BJ (cell line): ENCODE measurements at regions not wholly inside any gene's neighbourhood (a gene's known extent, or its start where the extent isn't known, plus 50 kb on each side); places are given as distances from the start of the nearest gene placed in this dataset.

Source experiments
- CTCF ChIA-PET: fragments of 350-600 bp; formaldehyde crosslinking; extraction: SDS; loops from one replicate; lab custom pipeline; 2021; ENCODE audit warnings: antibody characterized with exemption, inconsistent platforms; lab: Yijun Ruan, JAX
- POLR2A ChIA-PET: fragments of 300-600 bp; sonication (Branson Sonifier 250); formaldehyde crosslinking; extraction: SDS; loops from one replicate; lab custom pipeline; 2021; ENCODE audit warnings: antibody characterized with exemption; lab: Charles Lee
- DNase-seq: peaks from one replicate; pipeline ENCODE4 v3.0.0-alpha.2; 2011; ENCODE audit warnings: low read depth
- H3K27me3 ChIP-seq: 2 replicates; pipeline ENCODE4 v1.6.0; 2011; ENCODE audit warnings: low read length; ENCODE audit not compliant: control insufficient read depth, insufficient read depth
- H3K36me3 ChIP-seq: 2 replicates; pipeline ENCODE4 v1.5.1; 2011; ENCODE audit warnings: low read length; ENCODE audit not compliant: control insufficient read depth, insufficient read depth
- H3K4me3 ChIP-seq: 2 replicates; pipeline ENCODE4 v1.5.1; 2011; ENCODE audit warnings: low read depth, mild to moderate bottlenecking, control low read depth, low read length
- TF ChIP-seq, protein P1 (sequence below): IDR thresholded peaks from 2 replicates; pipeline ENCODE4 v1.5.1; 2011; ENCODE audit warnings: low read depth, mild to moderate bottlenecking, control low read depth, inconsistent platforms, low read length, moderate library complexity; ENCODE audit not compliant: insufficient read depth

- no peak overlapping the region for H3K4me3 ChIP-seq
- 0 out of 2 replicates have a peak, but pooled peaks cover 1% of the 10 kb centered on the region for H3K27me3 ChIP-seq
- no peak for DNase-seq
- ChIA-PET CTCF (no interaction called here), POLR2A (no interaction called here)
- TF ChIP-seq, protein P1, sequence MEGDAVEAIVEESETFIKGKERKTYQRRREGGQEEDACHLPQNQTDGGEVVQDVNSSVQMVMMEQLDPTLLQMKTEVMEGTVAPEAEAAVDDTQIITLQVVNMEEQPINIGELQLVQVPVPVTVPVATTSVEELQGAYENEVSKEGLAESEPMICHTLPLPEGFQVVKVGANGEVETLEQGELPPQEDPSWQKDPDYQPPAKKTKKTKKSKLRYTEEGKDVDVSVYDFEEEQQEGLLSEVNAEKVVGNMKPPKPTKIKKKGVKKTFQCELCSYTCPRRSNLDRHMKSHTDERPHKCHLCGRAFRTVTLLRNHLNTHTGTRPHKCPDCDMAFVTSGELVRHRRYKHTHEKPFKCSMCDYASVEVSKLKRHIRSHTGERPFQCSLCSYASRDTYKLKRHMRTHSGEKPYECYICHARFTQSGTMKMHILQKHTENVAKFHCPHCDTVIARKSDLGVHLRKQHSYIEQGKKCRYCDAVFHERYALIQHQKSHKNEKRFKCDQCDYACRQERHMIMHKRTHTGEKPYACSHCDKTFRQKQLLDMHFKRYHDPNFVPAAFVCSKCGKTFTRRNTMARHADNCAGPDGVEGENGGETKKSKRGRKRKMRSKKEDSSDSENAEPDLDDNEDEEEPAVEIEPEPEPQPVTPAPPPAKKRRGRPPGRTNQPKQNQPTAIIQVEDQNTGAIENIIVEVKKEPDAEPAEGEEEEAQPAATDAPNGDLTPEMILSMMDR: no peak
- H3K36me3 ChIP-seq: no peaks in the 10 kb centered on the region
These were observed 221.8 kb upstream of the PLXNA2 start for GRCh38 chr1:208465786-208466590.

- TF ChIP-seq, protein P1: no peak
- ChIA-PET POLR2A (no interaction called here), CTCF (interaction anchor here (0.9 kb wide), 1 partner anchor 10 kb away, joined by 3 read pairs; no protein-coding TSS in a partner anchor)
These were observed 223.1 kb upstream of the PLXNA2 start for GRCh38 chr1:208467151-208467780.

GRCh38 chr1:208475449-208475848 is 231.3 kb upstream of the PLXNA2 start:
- Histone ChIP-seq H3K4me3 (no peak overlapping the region), H3K36me3 (no peaks in the 10 kb centered on the region), H3K27me3 (no peaks in the 10 kb centered on the region)
- TF ChIP-seq, protein P1: no peak
- CTCF ChIA-PET: interaction anchor here (0.6 to 1.1 kb wide), 2 partner anchors 26 to 172 kb away, joined by 3 to 4 read pairs; no protein-coding TSS in a partner anchor
- POLR2A ChIA-PET: no interaction called here
- DNase-seq: no peak

More at GRCh38 chr1:208467151-208467780, 223.1 kb upstream of the PLXNA2 start:
- Histone ChIP-seq H3K36me3 (no peaks in the 10 kb centered on the region), H3K4me3 (no peak overlapping the region), H3K27me3 (0 out of 2 replicates have a peak, but pooled peaks cover 1% of the 10 kb centered on the region)
- DNase-seq: no peak

- Histone ChIP-seq H3K4me3 (no peak overlapping the region), H3K36me3 (no peaks in the 10 kb centered on the region), H3K27me3 (no peaks in the 10 kb centered on the region)
- POLR2A ChIA-PET: no interaction called here
- TF ChIP-seq, protein P1: peak; percentile 42
- DNase-seq: no peak
- CTCF ChIA-PET: interaction anchor here (0.8 to 1.1 kb wide), 4 partner anchors 12 to 28 kb away, joined by 3 read pairs; no protein-coding TSS in a partner anchor
These were observed 232.0 kb upstream of the PLXNA2 start for GRCh38 chr1:208475951-208476845.
